ENCODE measurements at regions not wholly inside any gene's neighbourhood (a gene's known extent, or its start where the extent isn't known, plus 50 kb on each side); places are given as distances from the start of the nearest gene placed in this dataset.

DNA sequence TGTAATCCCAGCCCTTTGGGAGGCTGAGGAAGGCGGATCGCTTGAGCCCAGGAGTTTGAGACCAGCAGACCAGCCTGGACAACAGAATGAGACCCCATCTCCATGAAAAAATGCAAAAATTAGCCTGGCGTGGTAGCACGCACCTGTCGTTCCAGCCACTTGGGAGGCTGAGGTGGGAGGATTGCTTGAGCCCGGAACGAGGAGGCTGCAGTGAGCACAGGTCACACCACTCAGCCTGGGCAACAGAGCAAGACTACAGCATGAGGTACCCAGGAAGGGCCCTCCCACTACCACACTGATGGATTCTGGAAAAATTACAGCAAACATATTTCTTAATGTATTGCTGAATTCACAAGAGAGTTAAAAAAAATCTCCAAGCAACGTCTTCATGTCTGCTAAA lies 56.3 kb upstream of the HPCAL1 start:
- Histone ChIP-seq H3K27ac (ENCODE audit: low read depth, low read length) (no peak overlapping the region), H3K9me3 (ENCODE audit: control insufficient read depth in 1 of 2, insufficient read depth in 1 of 2, low read depth in 1 of 2, low read length in 2 of 2) (peaks cover 6 to 10% of the 10 kb centered on the region in 2 experiments; a peak in 2 of 4 replicates), H3K27me3 (ENCODE audit: insufficient read depth, low read length) (no peaks in the 10 kb centered on the region), H3K36me3 (ENCODE audit: control insufficient read depth in 1 of 2, insufficient read depth in 2 of 2, low read length in 2 of 2) (no peaks in the 10 kb centered on the region), H4K20me1 (ENCODE audit: insufficient read depth) (no peaks in the 10 kb centered on the region), H3K9me2 (ENCODE audit: insufficient read depth) (no peaks in the 10 kb centered on the region), H3K4me1 (ENCODE audit: control insufficient read depth in 1 of 2, insufficient read depth in 2 of 2, low read length in 2 of 2) (no peaks in the 10 kb centered on the region), H3K4me2 (ENCODE audit: low read length) (no peak overlapping the region), H3K79me2 (ENCODE audit: insufficient read depth, low read length) (no peaks in the 10 kb centered on the region), H3K9ac (ENCODE audit: low read length) (no peak overlapping the region), H3K4me3 (replicated peaks in 1 of 2; ENCODE audit: low read depth in 1 of 2, low read length in 2 of 2) (no peak overlapping the region), H2AFZ (ENCODE audit: low read depth, low read length, poor library complexity, severe bottlenecking) (no peak overlapping the region)
- RAD21 ChIA-PET (ENCODE audit: low non-redundant PET in 1 of 2, low total read pairs in 2 of 2, uncharacterized antibody in 2 of 2, unreplicated experiment in 2 of 2): no interaction called here
- TF ChIP-seq YY1 (IDR thresholded peaks at IDR 0.05; ENCODE audit: extremely low read depth, insufficient replicate concordance, low read depth, low read length) (no peak), EZH2phosphoT487 (IDR thresholded peaks at IDR 0.05; ENCODE audit: borderline replicate concordance) (no peak), SRF (IDR thresholded peaks at IDR 0.05; ENCODE audit: low read depth) (no peak), POLR2A (IDR thresholded peaks at IDR 0.05; ENCODE audit: borderline replicate concordance, extremely low read depth, insufficient read depth, insufficient read length) (no peak), EGR1 (IDR thresholded peaks at IDR 0.05; ENCODE audit: low read depth) (no peak), CEBPB (IDR thresholded peaks at IDR 0.05; ENCODE audit: low read depth) (no peak), ZBTB33 (IDR thresholded peaks at IDR 0.05; ENCODE audit: extremely low read depth, insufficient replicate concordance, low read length) (no peak), ELF1 (IDR thresholded peaks at IDR 0.05; ENCODE audit: borderline replicate concordance, low read depth) (no peak), POLR2AphosphoS5 (IDR thresholded peaks at IDR 0.05; ENCODE audit: low read depth, low read length) (no peak), ZFX (IDR thresholded peaks at IDR 0.05) (no peak), FOSL1 (IDR thresholded peaks at IDR 0.05; ENCODE audit: low read depth) (no peak), ZNF274 (IDR thresholded peaks at IDR 0.05; ENCODE audit: low read depth, low read length) (no peak), JUND (IDR thresholded peaks at IDR 0.05) (no peak), CBX3 (IDR thresholded peaks at IDR 0.05; ENCODE audit: low read depth) (no peak), TCF7L2 (IDR thresholded peaks at IDR 0.05; ENCODE audit: borderline replicate concordance, extremely low read depth, insufficient read depth, insufficient read length) (no peak), RAD21 (IDR thresholded peaks at IDR 0.05; ENCODE audit: low read depth) (no peak), SP1 (IDR thresholded peaks at IDR 0.05; ENCODE audit: low read depth) (no peak)
- TF ChIP-seq, protein P1, sequence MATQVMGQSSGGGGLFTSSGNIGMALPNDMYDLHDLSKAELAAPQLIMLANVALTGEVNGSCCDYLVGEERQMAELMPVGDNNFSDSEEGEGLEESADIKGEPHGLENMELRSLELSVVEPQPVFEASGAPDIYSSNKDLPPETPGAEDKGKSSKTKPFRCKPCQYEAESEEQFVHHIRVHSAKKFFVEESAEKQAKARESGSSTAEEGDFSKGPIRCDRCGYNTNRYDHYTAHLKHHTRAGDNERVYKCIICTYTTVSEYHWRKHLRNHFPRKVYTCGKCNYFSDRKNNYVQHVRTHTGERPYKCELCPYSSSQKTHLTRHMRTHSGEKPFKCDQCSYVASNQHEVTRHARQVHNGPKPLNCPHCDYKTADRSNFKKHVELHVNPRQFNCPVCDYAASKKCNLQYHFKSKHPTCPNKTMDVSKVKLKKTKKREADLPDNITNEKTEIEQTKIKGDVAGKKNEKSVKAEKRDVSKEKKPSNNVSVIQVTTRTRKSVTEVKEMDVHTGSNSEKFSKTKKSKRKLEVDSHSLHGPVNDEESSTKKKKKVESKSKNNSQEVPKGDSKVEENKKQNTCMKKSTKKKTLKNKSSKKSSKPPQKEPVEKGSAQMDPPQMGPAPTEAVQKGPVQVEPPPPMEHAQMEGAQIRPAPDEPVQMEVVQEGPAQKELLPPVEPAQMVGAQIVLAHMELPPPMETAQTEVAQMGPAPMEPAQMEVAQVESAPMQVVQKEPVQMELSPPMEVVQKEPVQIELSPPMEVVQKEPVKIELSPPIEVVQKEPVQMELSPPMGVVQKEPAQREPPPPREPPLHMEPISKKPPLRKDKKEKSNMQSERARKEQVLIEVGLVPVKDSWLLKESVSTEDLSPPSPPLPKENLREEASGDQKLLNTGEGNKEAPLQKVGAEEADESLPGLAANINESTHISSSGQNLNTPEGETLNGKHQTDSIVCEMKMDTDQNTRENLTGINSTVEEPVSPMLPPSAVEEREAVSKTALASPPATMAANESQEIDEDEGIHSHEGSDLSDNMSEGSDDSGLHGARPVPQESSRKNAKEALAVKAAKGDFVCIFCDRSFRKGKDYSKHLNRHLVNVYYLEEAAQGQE (IDR thresholded peaks at IDR 0.05; ENCODE audit: low read depth): no peak
- CTCF ChIA-PET: interaction anchor here (1.7 kb wide), 1 partner anchor 163 kb away, joined by 4 read pairs; no protein-coding TSS in a partner anchor
- BruUV-seq (replicated peaks): no TSS peak
- DNase-seq (ENCODE audit: low read depth, low spot score) (no peak), ATAC-seq (no peak)
- POLR2A ChIA-PET: no interaction called here
- intact Hi-C loops (cut with micrococcal nuclease): no loop called here
